ENCODE measurements at regions not wholly inside any gene's neighbourhood (a gene's known extent, or its start where the extent isn't known, plus 50 kb on each side); places are given as distances from the start of the nearest gene placed in this dataset.

- H2AFZ ChIP-seq (ENCODE audit: low read depth, low read length, poor library complexity, severe bottlenecking), result no peak overlapping the region
- POLR2A ChIA-PET, result no interaction called here
- H3K79me2 ChIP-seq (ENCODE audit: insufficient read depth, low read length), result no peaks in the 10 kb centered on the region
- no peak overlapping the region for H3K9ac ChIP-seq (ENCODE audit: low read length)
- no peak for DNase-seq (ENCODE audit: low read depth, low spot score)
- H3K4me3 ChIP-seq (replicated peaks in 1 of 2; ENCODE audit: low read depth in 1 of 2, low read length in 2 of 2), result no peak overlapping the region
- H3K27ac ChIP-seq (ENCODE audit: low read depth, low read length), result no peak overlapping the region
- no peak for ATAC-seq
- CTCF ChIA-PET, result no interaction called here
- no peaks in the 10 kb centered on the region for H4K20me1 ChIP-seq (ENCODE audit: insufficient read depth)
- no peaks in the 10 kb centered on the region for H3K36me3 ChIP-seq (ENCODE audit: control insufficient read depth in 1 of 2, insufficient read depth in 2 of 2, low read length in 2 of 2)
- H3K27me3 ChIP-seq (ENCODE audit: insufficient read depth, low read length), result peaks cover 19% of the 10 kb centered on the region
- intact Hi-C loops (cut with micrococcal nuclease), result no loop called here
- RAD21 ChIA-PET (ENCODE audit: low non-redundant PET in 1 of 2, low total read pairs in 2 of 2, uncharacterized antibody in 2 of 2, unreplicated experiment in 2 of 2), result no interaction called here
- H3K4me1 ChIP-seq (ENCODE audit: control insufficient read depth in 1 of 2, insufficient read depth in 2 of 2, low read length in 2 of 2), result no peaks in the 10 kb centered on the region
- TF ChIP-seq ZNF274 (IDR thresholded peaks at IDR 0.05; ENCODE audit: low read depth, low read length) (no peak), ZBTB33 (IDR thresholded peaks at IDR 0.05; ENCODE audit: extremely low read depth, insufficient replicate concordance, low read length) (no peak), JUND (IDR thresholded peaks at IDR 0.05) (no peak), EZH2 (IDR thresholded peaks at IDR 0.05) (no peak), SP1 (IDR thresholded peaks at IDR 0.05; ENCODE audit: low read depth) (no peak), EZH2phosphoT487 (IDR thresholded peaks at IDR 0.05; ENCODE audit: borderline replicate concordance) (no peak), FOSL1 (IDR thresholded peaks at IDR 0.05; ENCODE audit: low read depth) (no peak), ELF1 (IDR thresholded peaks at IDR 0.05; ENCODE audit: borderline replicate concordance, low read depth) (no peak), MAX (IDR thresholded peaks at IDR 0.05) (no peak), YY1 (IDR thresholded peaks at IDR 0.05; ENCODE audit: extremely low read depth, insufficient replicate concordance, low read depth, low read length) (no peak), ATF3 (IDR thresholded peaks at IDR 0.05) (no peak), CTCF (IDR thresholded peaks at IDR 0.05 in 2 of 3, conservative IDR thresholded peaks at IDR 0.05 in 1 of 3; ENCODE audit: borderline replicate concordance in 1 of 3, insufficient read depth in 1 of 3, low read depth in 2 of 3, low read length in 2 of 3) (no peak), SIN3A (IDR thresholded peaks at IDR 0.05; ENCODE audit: low read depth) (no peak), POLR2AphosphoS5 (IDR thresholded peaks at IDR 0.05; ENCODE audit: low read depth, low read length) (no peak)
- no peak overlapping the region for H3K4me2 ChIP-seq (ENCODE audit: low read length)
- no peaks in the 10 kb centered on the region for H3K9me3 ChIP-seq (ENCODE audit: control insufficient read depth in 1 of 2, insufficient read depth in 1 of 2, low read depth in 1 of 2, low read length in 2 of 2)
- no TSS peak for BruUV-seq (replicated peaks)
- H3K9me2 ChIP-seq (ENCODE audit: insufficient read depth), result no peaks in the 10 kb centered on the region
Observed at GRCh38 chr11:87460842-87461637, 423.3 kb downstream of the TMEM135 start.

Data from HCT116 (cell line).